CD4-positive, alpha-beta T cell treated with Interleukin-12 subunit alpha and Interleukin-12 subunit beta, for 1 hour (primary cell): ENCODE measurements at regions not wholly inside any gene's neighbourhood (a gene's known extent, or its start where the extent isn't known, plus 50 kb on each side); places are given as distances from the start of the nearest gene placed in this dataset.

Experiments
- DNase-seq: peaks from one replicate; pipeline ENCODE4 v3.0.0-alpha.2; 2020

- DNase-seq = no peak
Observed at GRCh38 chr10:30531751-30532530, 97.6 kb downstream of the LYZL2 start.

GRCh38 chr10:30529373-30529998 lies 95.5 kb downstream of the MAP3K8 start:
- DNase-seq = peak; percentile 82

DNA sequence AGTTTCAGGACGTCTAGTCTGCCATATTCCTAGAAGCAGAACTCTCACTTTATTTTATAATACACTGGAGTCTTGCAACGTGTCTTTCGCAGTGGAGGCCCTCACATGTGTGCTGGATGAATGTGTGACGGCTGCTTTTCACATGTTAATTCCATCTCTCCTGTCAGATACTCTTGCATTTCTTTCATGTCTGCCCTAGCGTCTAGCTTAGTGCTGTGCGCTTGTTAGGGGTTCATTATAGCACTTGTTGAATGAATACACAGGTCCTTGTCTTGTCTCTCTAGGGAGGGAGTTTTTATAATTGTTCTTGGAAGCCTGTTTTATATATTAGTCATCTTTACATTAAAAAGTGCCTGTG lies 94.4 kb downstream of the MAP3K8 start:
- DNase-seq = no peak

GRCh38 chr10:30527623-30528428 lies 93.8 kb downstream of the MAP3K8 start:
- peak; percentile 42 for DNase-seq

GRCh38 chr10:30522661-30523078 lies 88.7 kb downstream of the MAP3K8 start:
- peak; percentile 43 for DNase-seq

- DNase-seq = no peak
Observed at GRCh38 chr10:30518907-30519306, 84.9 kb downstream of the MAP3K8 start.
